Astrocyte of the spinal cord (primary cell): ENCODE measurements at regions not wholly inside any gene's neighbourhood (a gene's known extent, or its start where the extent isn't known, plus 50 kb on each side); places are given as distances from the start of the nearest gene placed in this dataset.
"Not testable (repeated sequence)": the region's sequence is repeated elsewhere in the genome, so short reads cannot be mapped to it uniquely, and the experiment has no call there.

ENCODE experiments used
- DNase-seq: peaks from one replicate; pipeline ENCODE4 v3.0.0; 2011; ENCODE audit warnings: low read depth, low spot score
- H3K4me3 ChIP-seq: 2 replicates; pipeline ENCODE4 v1.5.1; 2011; ENCODE audit warnings: low read depth, mild to moderate bottlenecking, low read length, moderate library complexity
- in situ Hi-C: cut with HindIII; loops from 2 replicates; pipeline ENCODE4 v1.10.0; 2017; ENCODE audit warnings: low sequenced_read_pairs
- TF ChIP-seq, protein P1 (sequence below): IDR thresholded peaks from 2 replicates; pipeline ENCODE4 v1.5.1; 2012; ENCODE audit warnings: low read depth, mild to moderate bottlenecking, low read length, inconsistent platforms

DNA sequence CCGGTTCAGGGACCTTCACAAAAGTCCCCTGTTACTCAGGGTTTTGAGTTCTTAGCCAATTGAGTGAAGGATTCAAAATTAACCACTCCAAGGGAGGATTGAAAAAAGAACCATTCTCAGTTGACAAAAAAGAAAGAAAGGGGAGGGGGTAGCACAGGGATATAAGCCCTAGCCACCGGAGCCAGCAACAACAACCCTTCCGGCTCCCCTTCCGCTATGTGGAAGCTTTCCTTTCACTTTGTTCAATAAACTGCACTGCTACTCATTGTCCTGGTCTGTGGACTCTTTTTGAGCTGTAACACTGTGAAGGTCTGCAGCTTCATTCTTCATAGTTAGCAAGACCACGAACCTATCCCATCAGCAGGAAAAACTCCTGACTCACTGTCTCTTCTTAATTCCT is 1488.1 kb upstream of the PRR20A start:
- DNase-seq, result no peak
- in situ Hi-C loops, result no loop called here
- TF ChIP-seq, protein P1, sequence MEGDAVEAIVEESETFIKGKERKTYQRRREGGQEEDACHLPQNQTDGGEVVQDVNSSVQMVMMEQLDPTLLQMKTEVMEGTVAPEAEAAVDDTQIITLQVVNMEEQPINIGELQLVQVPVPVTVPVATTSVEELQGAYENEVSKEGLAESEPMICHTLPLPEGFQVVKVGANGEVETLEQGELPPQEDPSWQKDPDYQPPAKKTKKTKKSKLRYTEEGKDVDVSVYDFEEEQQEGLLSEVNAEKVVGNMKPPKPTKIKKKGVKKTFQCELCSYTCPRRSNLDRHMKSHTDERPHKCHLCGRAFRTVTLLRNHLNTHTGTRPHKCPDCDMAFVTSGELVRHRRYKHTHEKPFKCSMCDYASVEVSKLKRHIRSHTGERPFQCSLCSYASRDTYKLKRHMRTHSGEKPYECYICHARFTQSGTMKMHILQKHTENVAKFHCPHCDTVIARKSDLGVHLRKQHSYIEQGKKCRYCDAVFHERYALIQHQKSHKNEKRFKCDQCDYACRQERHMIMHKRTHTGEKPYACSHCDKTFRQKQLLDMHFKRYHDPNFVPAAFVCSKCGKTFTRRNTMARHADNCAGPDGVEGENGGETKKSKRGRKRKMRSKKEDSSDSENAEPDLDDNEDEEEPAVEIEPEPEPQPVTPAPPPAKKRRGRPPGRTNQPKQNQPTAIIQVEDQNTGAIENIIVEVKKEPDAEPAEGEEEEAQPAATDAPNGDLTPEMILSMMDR, result no peak
- no peak overlapping the region for H3K4me3 ChIP-seq

DNA sequence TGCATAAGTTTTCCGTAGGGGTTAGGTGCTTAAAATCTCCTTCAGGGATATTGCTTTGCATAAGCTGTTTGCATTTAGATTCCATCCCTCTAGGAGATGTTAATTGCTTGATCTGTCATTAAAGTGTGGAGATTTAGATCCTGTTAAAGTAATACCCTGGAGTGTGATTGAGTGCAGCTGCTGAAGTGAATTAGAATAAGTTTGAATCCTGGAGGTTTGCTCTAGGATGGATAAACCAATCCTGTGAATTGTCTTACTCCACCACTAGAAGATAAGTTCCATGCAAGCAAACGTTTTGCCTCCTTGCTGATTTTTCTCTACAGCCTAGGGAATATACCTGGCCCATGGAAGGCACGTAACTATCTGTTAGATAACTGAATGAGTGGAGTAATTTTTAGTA is 1487.2 kb upstream of the PRR20A start:
- TF ChIP-seq, protein P1, result no peak
- no peak for DNase-seq
- no peak overlapping the region for H3K4me3 ChIP-seq
- in situ Hi-C loops, result no loop called here

DNA sequence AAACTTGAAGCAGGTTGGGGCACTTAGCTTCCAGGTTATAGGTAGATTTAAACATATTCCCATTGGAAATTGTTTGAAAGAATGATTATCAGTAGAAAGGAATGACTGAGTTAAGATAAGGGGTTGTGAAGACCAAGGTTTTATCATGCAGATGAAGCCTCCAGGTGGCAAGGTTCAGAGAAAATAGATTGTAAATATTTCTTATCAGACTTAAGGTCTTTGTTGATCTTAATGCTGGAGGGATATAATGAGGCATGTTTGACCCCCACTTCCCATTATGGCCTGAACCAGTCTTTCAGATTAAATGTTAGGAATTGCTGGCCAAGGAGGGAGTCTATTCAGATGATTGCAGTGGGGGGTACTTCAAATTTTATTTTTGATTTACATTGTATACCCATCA is 1486.5 kb upstream of the PRR20A start:
- no peak for DNase-seq
- in situ Hi-C loops, result no loop called here
- TF ChIP-seq, protein P1, result no peak
- H3K4me3 ChIP-seq, result no peak overlapping the region

DNA sequence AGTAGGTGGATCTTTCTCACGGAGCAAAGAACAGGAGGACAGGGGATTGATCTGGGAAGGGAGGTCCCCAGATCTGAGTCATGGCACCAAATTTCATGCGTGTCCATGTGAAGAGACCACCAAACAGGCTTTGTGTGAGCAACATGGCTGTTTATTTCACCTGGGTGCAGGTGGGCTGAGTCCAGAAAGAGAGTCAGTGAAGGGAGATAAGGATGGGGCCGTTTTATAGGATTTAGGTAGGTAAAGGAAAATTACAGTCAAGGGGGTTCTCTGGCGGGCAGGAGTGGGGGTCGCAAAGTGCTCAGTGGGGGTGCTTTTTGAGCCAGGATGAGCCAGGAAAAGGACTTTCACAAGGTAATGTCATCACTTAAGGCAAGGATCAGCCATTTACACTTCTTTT is 1480.5 kb upstream of the PRR20A start:
- DNase-seq, in situ Hi-C loops, H3K4me3 ChIP-seq: not testable (repeated sequence)

DNA sequence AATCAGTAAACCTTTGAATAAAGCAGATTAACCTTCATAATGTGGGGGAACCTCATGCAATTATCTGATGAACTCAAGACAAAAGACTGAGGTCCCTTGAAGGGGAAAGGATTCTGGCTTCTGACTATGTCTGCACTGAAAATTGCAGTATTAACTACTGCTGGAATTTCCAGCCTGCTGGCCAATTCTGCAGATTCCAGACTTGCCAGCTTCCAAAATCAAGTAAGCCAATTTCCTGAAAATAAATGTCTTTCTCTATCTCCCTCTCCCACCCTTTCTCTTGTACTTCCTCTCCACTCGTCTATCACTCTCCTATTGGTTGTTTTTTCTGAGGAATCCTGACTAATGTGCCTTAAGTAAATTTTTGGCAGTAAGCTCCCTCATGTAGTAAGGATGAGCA is 1479.9 kb upstream of the PRR20A start:
- in situ Hi-C loops, result no loop called here
- DNase-seq, result no peak
- H3K4me3 ChIP-seq, result no peak overlapping the region
- TF ChIP-seq, protein P1, result no peak

DNA sequence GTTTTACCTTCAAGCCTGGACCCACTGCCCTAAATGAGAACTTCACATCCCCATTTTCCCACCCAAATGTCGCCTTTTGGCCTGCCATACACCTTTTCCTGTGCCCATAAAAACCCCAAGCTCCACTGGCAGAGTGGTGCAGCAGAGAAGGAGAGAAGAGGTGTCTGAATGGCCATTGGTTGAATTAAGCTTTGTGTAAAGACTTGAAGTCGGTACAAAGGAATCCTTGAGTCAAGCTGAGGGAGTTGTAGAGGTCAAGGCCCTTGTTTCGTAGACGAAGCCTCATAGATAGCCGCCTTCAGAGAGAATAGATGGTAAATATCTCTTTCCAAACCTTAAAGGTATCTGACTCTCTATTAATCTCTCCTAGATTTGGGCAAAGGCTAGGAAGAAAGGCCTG is 1479.2 kb upstream of the PRR20A start:
- no peak for DNase-seq
- in situ Hi-C loops, result no loop called here
- no peak overlapping the region for H3K4me3 ChIP-seq
- TF ChIP-seq, protein P1, result no peak

DNA sequence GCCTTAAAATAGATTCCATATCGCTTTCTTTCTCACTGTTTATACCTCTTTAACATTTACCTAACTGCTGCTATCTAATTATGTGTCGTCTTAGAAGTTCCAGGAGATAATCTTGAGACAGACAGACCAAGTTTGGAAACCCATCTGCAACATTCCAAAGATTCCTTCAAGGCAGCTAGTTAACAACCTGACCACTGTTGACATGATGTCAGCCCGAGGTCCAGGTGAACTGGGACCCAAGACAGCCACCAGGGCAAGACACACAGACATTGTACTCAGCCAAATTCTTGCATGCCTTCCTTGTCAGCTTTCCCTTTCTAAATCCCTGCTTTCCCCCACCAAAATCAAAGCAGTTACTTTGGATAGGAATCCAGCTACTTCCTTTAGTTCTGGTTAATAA is 1476.5 kb upstream of the PRR20A start:
- in situ Hi-C loops, result no loop called here
- no peak for DNase-seq
- no peak overlapping the region for H3K4me3 ChIP-seq
- TF ChIP-seq, protein P1, result no peak
